ENCODE measurements at regions not wholly inside any gene's neighbourhood (a gene's known extent, or its start where the extent isn't known, plus 50 kb on each side); places are given as distances from the start of the nearest gene placed in this dataset.

DNA sequence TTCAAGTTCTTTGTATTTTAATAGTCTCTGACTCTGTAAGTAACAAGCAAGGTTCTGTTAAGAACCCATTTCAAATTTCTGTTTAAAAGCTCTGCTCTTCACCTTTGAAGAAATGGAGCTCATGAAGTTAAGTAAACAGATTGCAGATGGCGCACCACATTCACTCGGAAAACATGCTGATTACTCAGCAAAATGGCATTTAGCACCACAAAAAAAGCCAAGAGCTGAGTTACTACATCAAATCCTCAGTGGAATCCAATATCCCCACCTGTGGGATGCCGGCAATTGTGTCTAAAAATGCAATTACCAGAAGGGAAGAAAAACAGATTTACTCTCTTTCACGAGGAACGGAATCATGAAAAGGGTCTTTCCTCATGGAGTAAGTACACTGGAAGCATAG lies 758.0 kb downstream of the NTRK3 start:
- Mint-ChIP-seq H3K4me3 (no peak overlapping the region), H3K27me3 (no peaks in the 10 kb centered on the region), H3K4me1 (ENCODE audit: low read depth) (no peaks in the 10 kb centered on the region), H3K36me3 (ENCODE audit: low read depth) (no peaks in the 10 kb centered on the region), H3K9me3 (no peaks in the 10 kb centered on the region), H3K27ac (no peak overlapping the region)
- ChIA-PET POLR2A (no interaction called here), CTCF (no interaction called here)
- ATAC-seq = no peak
- DNase-seq = no peak
- intact Hi-C loops (cut with micrococcal nuclease) = no loop called here
- TF ChIP-seq, protein P1, sequence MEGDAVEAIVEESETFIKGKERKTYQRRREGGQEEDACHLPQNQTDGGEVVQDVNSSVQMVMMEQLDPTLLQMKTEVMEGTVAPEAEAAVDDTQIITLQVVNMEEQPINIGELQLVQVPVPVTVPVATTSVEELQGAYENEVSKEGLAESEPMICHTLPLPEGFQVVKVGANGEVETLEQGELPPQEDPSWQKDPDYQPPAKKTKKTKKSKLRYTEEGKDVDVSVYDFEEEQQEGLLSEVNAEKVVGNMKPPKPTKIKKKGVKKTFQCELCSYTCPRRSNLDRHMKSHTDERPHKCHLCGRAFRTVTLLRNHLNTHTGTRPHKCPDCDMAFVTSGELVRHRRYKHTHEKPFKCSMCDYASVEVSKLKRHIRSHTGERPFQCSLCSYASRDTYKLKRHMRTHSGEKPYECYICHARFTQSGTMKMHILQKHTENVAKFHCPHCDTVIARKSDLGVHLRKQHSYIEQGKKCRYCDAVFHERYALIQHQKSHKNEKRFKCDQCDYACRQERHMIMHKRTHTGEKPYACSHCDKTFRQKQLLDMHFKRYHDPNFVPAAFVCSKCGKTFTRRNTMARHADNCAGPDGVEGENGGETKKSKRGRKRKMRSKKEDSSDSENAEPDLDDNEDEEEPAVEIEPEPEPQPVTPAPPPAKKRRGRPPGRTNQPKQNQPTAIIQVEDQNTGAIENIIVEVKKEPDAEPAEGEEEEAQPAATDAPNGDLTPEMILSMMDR (IDR thresholded peaks at IDR 0.05) = no peak

DNA sequence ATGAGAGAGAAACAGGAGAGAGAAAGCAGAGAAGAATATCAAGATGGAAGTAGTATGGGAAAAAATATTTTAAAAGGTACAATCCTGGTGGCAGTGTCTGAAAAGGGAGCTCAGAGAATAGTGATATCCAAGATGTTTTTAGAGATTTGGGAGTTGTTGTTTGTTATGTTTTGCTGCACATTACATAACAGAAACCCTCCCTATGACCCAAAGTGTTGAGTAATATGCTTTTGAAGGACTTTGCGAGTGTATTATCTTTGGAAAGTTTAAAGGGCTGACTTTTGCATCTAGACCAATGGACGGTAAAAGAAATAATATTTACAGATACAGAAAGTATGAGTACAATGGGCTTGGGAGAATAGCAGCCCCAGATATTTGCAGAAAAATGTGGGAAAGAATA lies 759.7 kb downstream of the NTRK3 start:
- DNase-seq (no peak), ATAC-seq (no peak)
- intact Hi-C loops (cut with micrococcal nuclease) = no loop called here
- H3K9me3 Mint-ChIP-seq = no peaks in the 10 kb centered on the region
- no peaks in the 10 kb centered on the region for H3K4me1 Mint-ChIP-seq (ENCODE audit: low read depth)
- no peak overlapping the region for H3K27ac Mint-ChIP-seq
- TF ChIP-seq, protein P1 (IDR thresholded peaks at IDR 0.05) = no peak
- CTCF ChIA-PET = no interaction called here
- no peaks in the 10 kb centered on the region for H3K36me3 Mint-ChIP-seq (ENCODE audit: low read depth)
- H3K4me3 Mint-ChIP-seq = no peak overlapping the region
- POLR2A ChIA-PET = no interaction called here
- no peaks in the 10 kb centered on the region for H3K27me3 Mint-ChIP-seq

DNA sequence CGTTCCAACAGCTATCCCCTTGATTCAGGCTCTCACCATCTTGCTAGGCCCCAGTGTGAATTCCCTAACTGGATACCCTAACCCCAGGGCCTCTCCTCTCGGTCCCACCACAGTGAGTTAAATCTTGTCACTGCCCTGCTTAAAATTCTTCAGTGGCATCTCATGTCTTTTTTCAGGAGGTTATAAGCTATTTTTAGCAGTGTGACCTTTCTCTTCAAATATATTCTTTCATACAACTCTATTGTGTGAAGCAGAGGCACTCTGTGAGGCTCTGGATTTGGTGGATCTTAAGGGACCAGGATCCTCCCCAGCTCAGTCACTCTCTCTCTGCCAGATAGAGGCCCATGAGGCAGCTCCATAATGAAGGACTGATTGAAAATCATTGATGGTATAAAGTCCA lies 760.4 kb downstream of the NTRK3 start:
- H3K36me3 Mint-ChIP-seq (ENCODE audit: low read depth) = no peaks in the 10 kb centered on the region
- ChIA-PET POLR2A (no interaction called here), CTCF (no interaction called here)
- TF ChIP-seq, protein P1 (IDR thresholded peaks at IDR 0.05) = no peak
- DNase-seq = no peak
- H3K27me3 Mint-ChIP-seq = no peaks in the 10 kb centered on the region
- ATAC-seq = no peak
- H3K4me3 Mint-ChIP-seq = no peak overlapping the region
- H3K9me3 Mint-ChIP-seq = peaks cover 2% of the 10 kb centered on the region
- intact Hi-C loops (cut with micrococcal nuclease) = no loop called here
- no peaks in the 10 kb centered on the region for H3K4me1 Mint-ChIP-seq (ENCODE audit: low read depth)
- H3K27ac Mint-ChIP-seq = no peak overlapping the region

DNA sequence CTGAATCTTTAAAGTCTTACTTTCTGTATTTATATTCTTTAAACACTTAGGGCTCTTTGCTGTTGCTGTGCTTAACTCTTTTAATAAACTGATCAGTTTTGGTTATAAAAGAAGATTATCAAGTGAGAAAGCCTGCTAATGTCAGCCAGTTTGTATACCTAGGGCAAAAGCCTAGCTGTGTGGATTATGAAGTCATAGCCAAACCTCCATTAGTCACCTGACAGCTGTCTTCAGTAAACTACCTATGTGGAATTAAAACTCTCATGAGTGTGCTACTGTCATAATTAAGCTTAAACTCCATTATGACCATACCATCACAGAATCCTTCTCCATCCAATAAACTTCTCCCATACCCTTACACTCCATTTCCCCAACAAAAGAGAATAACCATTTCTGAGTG lies 762.7 kb downstream of the NTRK3 start:
- Mint-ChIP-seq H3K27me3 (no peaks in the 10 kb centered on the region), H3K4me1 (ENCODE audit: low read depth) (no peaks in the 10 kb centered on the region), H3K27ac (no peak overlapping the region), H3K4me3 (no peak overlapping the region), H3K36me3 (ENCODE audit: low read depth) (no peaks in the 10 kb centered on the region), H3K9me3 (peaks cover 2% of the 10 kb centered on the region)
- DNase-seq = no peak
- intact Hi-C loops (cut with micrococcal nuclease) = no loop called here
- POLR2A ChIA-PET = no interaction called here
- TF ChIP-seq, protein P1 (IDR thresholded peaks at IDR 0.05) = no peak
- ATAC-seq = no peak
- CTCF ChIA-PET = no interaction called here

DNA sequence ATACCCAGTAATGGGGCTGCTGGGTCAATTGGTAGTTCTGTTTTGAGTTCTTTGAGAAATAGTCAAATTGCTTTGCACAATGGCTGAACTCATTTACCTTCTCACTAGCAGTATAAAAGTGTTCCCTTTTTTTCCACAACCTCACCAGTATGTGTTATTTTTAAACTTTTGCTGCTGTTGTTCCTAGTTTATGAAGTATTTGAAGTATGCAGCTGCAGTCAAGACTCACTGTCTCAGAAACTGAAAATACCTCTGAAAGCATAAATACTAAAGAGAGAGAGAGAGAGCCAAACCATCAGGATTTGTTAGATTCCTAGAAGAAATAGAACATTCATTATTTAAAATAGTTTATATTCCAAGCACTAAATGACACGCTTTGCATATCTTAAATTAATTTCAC lies 764.2 kb downstream of the NTRK3 start:
- no peak for ATAC-seq
- no peaks in the 10 kb centered on the region for H3K36me3 Mint-ChIP-seq (ENCODE audit: low read depth)

More for the DNA sequence above, 764.2 kb downstream of the NTRK3 start:
- intact Hi-C loops (cut with micrococcal nuclease) = no loop called here
- no peak overlapping the region for H3K4me3 Mint-ChIP-seq
- no peak for DNase-seq
- no peaks in the 10 kb centered on the region for H3K4me1 Mint-ChIP-seq (ENCODE audit: low read depth)
- H3K27me3 Mint-ChIP-seq = no peaks in the 10 kb centered on the region
- peaks cover 2% of the 10 kb centered on the region for H3K9me3 Mint-ChIP-seq
- CTCF ChIA-PET = no interaction called here
- TF ChIP-seq, protein P1 (IDR thresholded peaks at IDR 0.05) = no peak
- H3K27ac Mint-ChIP-seq = no peak overlapping the region
- POLR2A ChIA-PET = no interaction called here
